ENCODE measurements at regions not wholly inside any gene's neighbourhood (a gene's known extent, or its start where the extent isn't known, plus 50 kb on each side); places are given as distances from the start of the nearest gene placed in this dataset.

- H3K4me3 ChIP-seq (ENCODE audit: low read depth, low read length), result no peak overlapping the region
- no peak overlapping the region for H2AFZ ChIP-seq (ENCODE audit: low read length, unreplicated experiment)
- no peaks in the 10 kb centered on the region for H3K36me3 ChIP-seq (ENCODE audit: insufficient read depth, low read length)
- no peaks in the 10 kb centered on the region for H3K27me3 ChIP-seq (ENCODE audit: insufficient read depth, low read length)
- H3K27ac ChIP-seq (ENCODE audit: low read depth, low read length), result no peak overlapping the region
- no peaks in the 10 kb centered on the region for H3K79me2 ChIP-seq (ENCODE audit: control insufficient read depth, insufficient read depth, low read length, unreplicated experiment)
- H3K4me1 ChIP-seq (ENCODE audit: control insufficient read depth, insufficient read depth, low read length, unreplicated experiment), result no peaks in the 10 kb centered on the region
Observed at GRCh38 chr6:129940454-129941195, 77.8 kb upstream of the L3MBTL3 start.

GRCh38 chr6:129938249-129939020, 77.3 kb upstream of the TMEM244 start:
- H3K36me3 ChIP-seq (ENCODE audit: insufficient read depth, low read length), result no peaks in the 10 kb centered on the region
- H3K4me1 ChIP-seq (ENCODE audit: control insufficient read depth, insufficient read depth, low read length, unreplicated experiment), result no peaks in the 10 kb centered on the region
- H3K27me3 ChIP-seq (ENCODE audit: insufficient read depth, low read length), result no peaks in the 10 kb centered on the region
- no peaks in the 10 kb centered on the region for H3K79me2 ChIP-seq (ENCODE audit: control insufficient read depth, insufficient read depth, low read length, unreplicated experiment)
- H2AFZ ChIP-seq (ENCODE audit: low read length, unreplicated experiment), result no peak overlapping the region
- no peak overlapping the region for H3K27ac ChIP-seq (ENCODE audit: low read depth, low read length)
- no peak overlapping the region for H3K4me3 ChIP-seq (ENCODE audit: low read depth, low read length)

- Histone ChIP-seq H3K79me2 (ENCODE audit: control insufficient read depth, insufficient read depth, low read length, unreplicated experiment) (no peaks in the 10 kb centered on the region), H3K4me3 (ENCODE audit: low read depth, low read length) (peak overlapping the region; percentile 46; the same call in 1 of the 2 replicates), H2AFZ (ENCODE audit: low read length, unreplicated experiment) (peak overlapping the region; percentile 55)
Observed at GRCh38 chr6:129936329-129937165, 75.4 kb upstream of the TMEM244 start.

GRCh38 chr6:129932321-129932720, 71.2 kb upstream of the TMEM244 start:
- no peaks in the 10 kb centered on the region for H3K79me2 ChIP-seq (ENCODE audit: control insufficient read depth, insufficient read depth, low read length, unreplicated experiment)
- no peak overlapping the region for H2AFZ ChIP-seq (ENCODE audit: low read length, unreplicated experiment)
- H3K27me3 ChIP-seq (ENCODE audit: insufficient read depth, low read length), result no peaks in the 10 kb centered on the region
- no peak overlapping the region for H3K27ac ChIP-seq (ENCODE audit: low read depth, low read length)
- no peaks in the 10 kb centered on the region for H3K4me1 ChIP-seq (ENCODE audit: control insufficient read depth, insufficient read depth, low read length, unreplicated experiment)
- no peaks in the 10 kb centered on the region for H3K36me3 ChIP-seq (ENCODE audit: insufficient read depth, low read length)
- no peak overlapping the region for H3K4me3 ChIP-seq (ENCODE audit: low read depth, low read length)

More at GRCh38 chr6:129936329-129937165, 75.4 kb upstream of the TMEM244 start:
- Histone ChIP-seq H3K4me1 (ENCODE audit: control insufficient read depth, insufficient read depth, low read length, unreplicated experiment) (no peaks in the 10 kb centered on the region), H3K27ac (ENCODE audit: low read depth, low read length) (no peak overlapping the region), H3K27me3 (ENCODE audit: insufficient read depth, low read length) (no peaks in the 10 kb centered on the region), H3K36me3 (ENCODE audit: insufficient read depth, low read length) (no peaks in the 10 kb centered on the region)

GRCh38 chr6:129929433-129929832, 68.3 kb upstream of the TMEM244 start:
- H3K79me2 ChIP-seq (ENCODE audit: control insufficient read depth, insufficient read depth, low read length, unreplicated experiment), result no peaks in the 10 kb centered on the region
- H3K4me1 ChIP-seq (ENCODE audit: control insufficient read depth, insufficient read depth, low read length, unreplicated experiment), result no peaks in the 10 kb centered on the region
- no peaks in the 10 kb centered on the region for H3K27me3 ChIP-seq (ENCODE audit: insufficient read depth, low read length)
- no peak overlapping the region for H2AFZ ChIP-seq (ENCODE audit: low read length, unreplicated experiment)
- no peak overlapping the region for H3K4me3 ChIP-seq (ENCODE audit: low read depth, low read length)
- H3K27ac ChIP-seq (ENCODE audit: low read depth, low read length), result no peak overlapping the region
- no peaks in the 10 kb centered on the region for H3K36me3 ChIP-seq (ENCODE audit: insufficient read depth, low read length)

- Histone ChIP-seq H3K4me3 (ENCODE audit: low read depth, low read length) (no peak overlapping the region), H3K4me1 (ENCODE audit: control insufficient read depth, insufficient read depth, low read length, unreplicated experiment) (peaks cover 5% of the 10 kb centered on the region), H3K27me3 (ENCODE audit: insufficient read depth, low read length) (no peaks in the 10 kb centered on the region), H3K36me3 (ENCODE audit: insufficient read depth, low read length) (no peaks in the 10 kb centered on the region), H3K27ac (ENCODE audit: low read depth, low read length) (no peak overlapping the region), H2AFZ (ENCODE audit: low read length, unreplicated experiment) (peak overlapping the region; percentile 54), H3K79me2 (ENCODE audit: control insufficient read depth, insufficient read depth, low read length, unreplicated experiment) (no peaks in the 10 kb centered on the region)
Observed at GRCh38 chr6:129923530-129924250, 62.6 kb upstream of the TMEM244 start.

GRCh38 chr6:129921169-129921817, 60.2 kb upstream of the TMEM244 start:
- Histone ChIP-seq H3K27ac (ENCODE audit: low read depth, low read length) (no peak overlapping the region), H2AFZ (ENCODE audit: low read length, unreplicated experiment) (no peak overlapping the region), H3K4me1 (ENCODE audit: control insufficient read depth, insufficient read depth, low read length, unreplicated experiment) (peaks cover 5% of the 10 kb centered on the region), H3K4me3 (ENCODE audit: low read depth, low read length) (no peak overlapping the region), H3K36me3 (ENCODE audit: insufficient read depth, low read length) (no peaks in the 10 kb centered on the region), H3K79me2 (ENCODE audit: control insufficient read depth, insufficient read depth, low read length, unreplicated experiment) (no peaks in the 10 kb centered on the region), H3K27me3 (ENCODE audit: insufficient read depth, low read length) (no peaks in the 10 kb centered on the region)

GRCh38 chr6:129920103-129920798, 59.1 kb upstream of the TMEM244 start:
- no peaks in the 10 kb centered on the region for H3K79me2 ChIP-seq (ENCODE audit: control insufficient read depth, insufficient read depth, low read length, unreplicated experiment)
- no peaks in the 10 kb centered on the region for H3K36me3 ChIP-seq (ENCODE audit: insufficient read depth, low read length)
- no peaks in the 10 kb centered on the region for H3K27me3 ChIP-seq (ENCODE audit: insufficient read depth, low read length)
- no peak overlapping the region for H3K27ac ChIP-seq (ENCODE audit: low read depth, low read length)
- H3K4me1 ChIP-seq (ENCODE audit: control insufficient read depth, insufficient read depth, low read length, unreplicated experiment), result peaks cover 5% of the 10 kb centered on the region
- peak overlapping the region; percentile 65 for H2AFZ ChIP-seq (ENCODE audit: low read length, unreplicated experiment)
- no peak overlapping the region for H3K4me3 ChIP-seq (ENCODE audit: low read depth, low read length)

GRCh38 chr6:129911732-129912131, 50.6 kb upstream of the TMEM244 start:
- no peaks in the 10 kb centered on the region for H3K36me3 ChIP-seq (ENCODE audit: insufficient read depth, low read length)
- H3K79me2 ChIP-seq (ENCODE audit: control insufficient read depth, insufficient read depth, low read length, unreplicated experiment), result no peaks in the 10 kb centered on the region
- H3K27me3 ChIP-seq (ENCODE audit: insufficient read depth, low read length), result no peaks in the 10 kb centered on the region
- no peak overlapping the region for H3K27ac ChIP-seq (ENCODE audit: low read depth, low read length)
- no peak overlapping the region for H2AFZ ChIP-seq (ENCODE audit: low read length, unreplicated experiment)
- no peaks in the 10 kb centered on the region for H3K4me1 ChIP-seq (ENCODE audit: control insufficient read depth, insufficient read depth, low read length, unreplicated experiment)
- no peak overlapping the region for H3K4me3 ChIP-seq (ENCODE audit: low read depth, low read length)

All from ACC112 (cell line).